A673 (cell line): ENCODE measurements at regions not wholly inside any gene's neighbourhood (a gene's known extent, or its start where the extent isn't known, plus 50 kb on each side); places are given as distances from the start of the nearest gene placed in this dataset.

ENCODE experiments used
- BruUV-seq: library from RNA; stranded (reverse); fragments of 400-500 nt; replicated peaks from 2 replicates; lab custom pipeline; 2021; lab: Mats Ljungman, UMichigan
- CTCF ChIA-PET: fragments of 300-600 bp; sonication (Branson Sonifier 250); formaldehyde crosslinking; loops from one replicate; lab custom pipeline; 2022; ENCODE audit warnings: antibody characterized with exemption; lab: Charles Lee
- POLR2A ChIA-PET: fragments of 300-600 bp; sonication (Branson Sonifier 250); formaldehyde crosslinking; loops from one replicate; lab custom pipeline; 2022; ENCODE audit warnings: antibody characterized with exemption; ENCODE audit not compliant: low non-redundant PET; lab: Charles Lee
- DNase-seq: peaks from one replicate; pipeline ENCODE4 v3.0.0-alpha.2; 2015; ENCODE audit warnings: low spot score
- H3K27ac ChIP-seq: fragments of 200-600 bp; sonication (generic); 2 replicates; pipeline ENCODE4 v1.5.1; 2016; ENCODE audit warnings: mixed run types, low read depth, mild to moderate bottlenecking, mixed read lengths, antibody characterized with exemption, low read length; ENCODE audit not compliant: poor library complexity, severe bottlenecking
- H3K27me3 ChIP-seq: fragments of 200-600 bp; sonication (generic); replicated peaks from 2 replicates; pipeline ENCODE4 v1.6.1; 2017; ENCODE audit warnings: mixed run types, low read depth, mild to moderate bottlenecking, mixed read lengths, antibody characterized with exemption, low read length; ENCODE audit not compliant: insufficient read depth, poor library complexity
- H3K36me3 ChIP-seq: fragments of 200-600 bp; sonication (generic); 2 replicates; pipeline ENCODE4 v1.6.1; 2016; ENCODE audit warnings: mixed run types, mild to moderate bottlenecking, mixed read lengths, antibody characterized with exemption, low read length; ENCODE audit not compliant: insufficient read depth, poor library complexity, severe bottlenecking
- H3K4me1 ChIP-seq: fragments of 200-600 bp; sonication (generic); 2 replicates; pipeline ENCODE4 v1.6.1; 2017; ENCODE audit warnings: mixed run types, mild to moderate bottlenecking, mixed read lengths, antibody characterized with exemption, low read length; ENCODE audit not compliant: insufficient read depth, poor library complexity, severe bottlenecking
- H3K4me3 ChIP-seq: fragments of 200-600 bp; sonication (generic); 2 replicates; pipeline ENCODE4 v1.5.1; 2016; ENCODE audit warnings: low read depth, mixed run types, mild to moderate bottlenecking, mixed read lengths, low read length; ENCODE audit not compliant: poor library complexity, severe bottlenecking
- H3K9me3 ChIP-seq: fragments of 200-600 bp; sonication (generic); 2 replicates; pipeline ENCODE4 v1.6.1; 2016; ENCODE audit warnings: mixed run types, low read depth, mild to moderate bottlenecking, mixed read lengths, antibody characterized with exemption, low read length; ENCODE audit not compliant: poor library complexity, severe bottlenecking
- EZH2 ChIP-seq: fragments of 200-600 bp; sonication (generic); IDR thresholded peaks from 2 replicates; pipeline ENCODE4 v1.6.1; 2017; ENCODE audit warnings: borderline replicate concordance, low read depth, mild to moderate bottlenecking, mixed read lengths, antibody characterized with exemption, low read length; ENCODE audit not compliant: poor library complexity, severe bottlenecking
- intact Hi-C: fragments of 100-400 bp; cut with micrococcal nuclease; formaldehyde crosslinking; loops from one replicate; pipeline ENCODE4 v1.10.0; 2022; ENCODE audit not compliant: unreplicated experiment
- TF ChIP-seq, protein P1 (sequence below): fragments of 300-800, 200-600 bp; sonication (generic); conservative IDR thresholded peaks from 2 replicates; pipeline ENCODE4 v1.5.1; 2017; ENCODE audit warnings: low read depth, mild to moderate bottlenecking, antibody characterized with exemption, low read length, moderate library complexity, mixed read lengths

DNA sequence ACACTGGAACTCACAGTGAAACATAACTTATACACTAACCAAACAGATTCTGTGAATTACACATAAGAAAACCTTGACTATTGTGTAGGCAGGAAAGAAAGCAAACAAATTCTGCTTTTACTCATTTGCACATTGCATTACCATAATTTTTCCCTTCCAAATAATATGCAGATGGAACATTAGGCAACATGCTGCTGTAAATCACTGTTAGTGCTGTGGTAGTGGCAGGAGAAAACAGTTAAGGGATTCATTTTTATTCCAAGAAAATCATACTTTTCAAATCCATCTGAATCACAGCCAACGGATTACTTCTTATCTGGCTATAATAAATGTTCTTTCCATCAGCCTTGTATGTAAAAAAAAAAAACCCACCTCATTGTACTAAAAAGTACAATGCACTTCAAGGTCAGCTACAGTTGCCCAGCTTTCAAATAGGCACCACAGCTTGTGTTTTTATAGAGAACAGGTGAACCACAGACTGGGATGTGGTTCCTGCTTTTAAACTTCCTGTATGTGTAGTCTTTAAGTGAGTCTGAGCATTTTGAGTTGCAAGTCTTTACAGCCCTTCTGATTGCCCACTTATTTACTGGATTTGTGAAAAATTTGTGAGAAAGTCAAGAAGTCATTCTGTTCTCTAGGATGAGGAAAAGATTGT is 590.0 kb upstream of the SEMA3D start:
- no peak overlapping the region for H3K4me3 ChIP-seq
- no peak for TF ChIP-seq EZH2
- TF ChIP-seq, protein P1, sequence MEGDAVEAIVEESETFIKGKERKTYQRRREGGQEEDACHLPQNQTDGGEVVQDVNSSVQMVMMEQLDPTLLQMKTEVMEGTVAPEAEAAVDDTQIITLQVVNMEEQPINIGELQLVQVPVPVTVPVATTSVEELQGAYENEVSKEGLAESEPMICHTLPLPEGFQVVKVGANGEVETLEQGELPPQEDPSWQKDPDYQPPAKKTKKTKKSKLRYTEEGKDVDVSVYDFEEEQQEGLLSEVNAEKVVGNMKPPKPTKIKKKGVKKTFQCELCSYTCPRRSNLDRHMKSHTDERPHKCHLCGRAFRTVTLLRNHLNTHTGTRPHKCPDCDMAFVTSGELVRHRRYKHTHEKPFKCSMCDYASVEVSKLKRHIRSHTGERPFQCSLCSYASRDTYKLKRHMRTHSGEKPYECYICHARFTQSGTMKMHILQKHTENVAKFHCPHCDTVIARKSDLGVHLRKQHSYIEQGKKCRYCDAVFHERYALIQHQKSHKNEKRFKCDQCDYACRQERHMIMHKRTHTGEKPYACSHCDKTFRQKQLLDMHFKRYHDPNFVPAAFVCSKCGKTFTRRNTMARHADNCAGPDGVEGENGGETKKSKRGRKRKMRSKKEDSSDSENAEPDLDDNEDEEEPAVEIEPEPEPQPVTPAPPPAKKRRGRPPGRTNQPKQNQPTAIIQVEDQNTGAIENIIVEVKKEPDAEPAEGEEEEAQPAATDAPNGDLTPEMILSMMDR, result no peak
- intact Hi-C loops, result no loop called here
- H3K36me3 ChIP-seq, result no peaks in the 10 kb centered on the region
- no peak overlapping the region for H3K27ac ChIP-seq
- H3K27me3 ChIP-seq, result no peaks in the 10 kb centered on the region
- no TSS peak for BruUV-seq
- DNase-seq, result no peak
- ChIA-PET POLR2A (no interaction called here), CTCF (no interaction called here)
- no peaks in the 10 kb centered on the region for H3K4me1 ChIP-seq
- no peaks in the 10 kb centered on the region for H3K9me3 ChIP-seq

DNA sequence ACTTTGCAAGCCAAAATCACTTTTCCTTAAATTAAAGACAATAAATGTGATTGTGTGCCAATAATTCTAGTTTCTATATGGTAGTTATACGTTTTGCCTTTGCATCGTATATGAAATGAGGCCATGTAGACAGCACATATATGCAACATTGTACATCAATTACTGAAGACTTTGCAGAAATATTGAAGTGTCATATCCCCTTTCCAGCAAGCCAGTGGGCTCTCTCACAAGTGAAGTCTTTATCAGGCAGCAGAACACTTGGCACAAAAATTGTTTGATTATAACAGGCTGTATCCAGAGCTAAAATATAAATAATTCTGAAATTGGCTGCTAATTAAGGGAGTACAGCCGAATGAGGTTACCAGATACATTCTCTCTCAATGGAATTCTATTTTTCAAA is 588.6 kb upstream of the SEMA3D start:
- Histone ChIP-seq H3K4me3 (no peak overlapping the region), H3K27me3 (no peaks in the 10 kb centered on the region), H3K36me3 (no peaks in the 10 kb centered on the region), H3K4me1 (no peaks in the 10 kb centered on the region), H3K27ac (no peak overlapping the region), H3K9me3 (no peaks in the 10 kb centered on the region)
- BruUV-seq, result no TSS peak
- intact Hi-C loops, result no loop called here
- CTCF ChIA-PET, result no interaction called here
- TF ChIP-seq, protein P1, result no peak
- TF ChIP-seq EZH2, result no peak
- POLR2A ChIA-PET, result no interaction called here
- DNase-seq, result no peak

DNA sequence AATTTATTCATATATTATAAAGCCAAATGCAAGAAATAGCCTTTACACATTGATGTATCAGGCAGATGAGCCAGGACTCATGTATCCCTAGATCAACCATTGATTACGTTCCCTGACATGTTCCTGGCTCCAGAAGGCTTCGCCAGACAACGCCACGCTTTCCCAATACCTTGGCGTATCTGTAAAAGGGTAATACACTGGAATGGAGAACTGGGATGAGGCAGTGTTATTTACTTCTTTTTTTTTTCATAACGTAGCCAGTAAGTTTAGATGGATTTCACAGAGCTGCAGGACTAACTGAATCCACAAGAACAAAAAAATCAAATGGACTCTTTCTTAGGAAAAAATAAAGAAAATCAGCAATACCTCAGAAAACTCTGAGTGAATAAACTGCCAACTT is 588.1 kb upstream of the SEMA3D start:
- Histone ChIP-seq H3K27ac (no peak overlapping the region), H3K9me3 (no peaks in the 10 kb centered on the region), H3K4me1 (no peaks in the 10 kb centered on the region), H3K36me3 (no peaks in the 10 kb centered on the region), H3K27me3 (no peaks in the 10 kb centered on the region), H3K4me3 (no peak overlapping the region)
- CTCF ChIA-PET, result no interaction called here
- no peak for DNase-seq
- POLR2A ChIA-PET, result no interaction called here
- no TSS peak for BruUV-seq
- intact Hi-C loops, result no loop called here
- TF ChIP-seq, protein P1, result no peak
- no peak for TF ChIP-seq EZH2
